Liver (tissue), 8 donors: ENCODE measurements at regions not wholly inside any gene's neighbourhood (a gene's known extent, or its start where the extent isn't known, plus 50 kb on each side); places are given as distances from the start of the nearest gene placed in this dataset.

Experiments used
- DNase-seq: peaks from one replicate; pipeline ENCODE4 v3.0.0-alpha.2; 2017; ENCODE audit warnings: low spot score
- H3K27ac ChIP-seq, 2 donors: one replicate each; pipeline ENCODE4 v1.7.0; 2013; ENCODE audit warnings: inconsistent platforms in 2 of 2, low read length in 2 of 2, control low read depth in 1 of 2, low read depth in 1 of 2, mild to moderate bottlenecking in 1 of 2
- H3K27me3 ChIP-seq, 4 donors: one replicate each; pipeline versions ENCODE4 v1.6.1 to v1.7.0; 2013; ENCODE audit warnings: low read length in 3 of 4, inconsistent platforms in 1 of 4, mild to moderate bottlenecking in 1 of 4, moderate library complexity in 1 of 4; ENCODE audit not compliant: control insufficient read depth in 4 of 4, insufficient read depth in 4 of 4
- H3K36me3 ChIP-seq, 4 donors: one replicate each; pipeline versions ENCODE4 v1.6.1 to v1.7.0; 2013; ENCODE audit warnings: low read length in 3 of 4, mild to moderate bottlenecking in 3 of 4, low read depth in 1 of 4, moderate library complexity in 1 of 4; ENCODE audit not compliant: control insufficient read depth in 4 of 4, insufficient read depth in 3 of 4
- H3K4me1 ChIP-seq, 4 donors: one replicate each; pipeline versions ENCODE4 v1.6.1 to v1.7.0; 2013; ENCODE audit warnings: low read length in 3 of 4, mild to moderate bottlenecking in 3 of 4, moderate library complexity in 1 of 4; ENCODE audit not compliant: control insufficient read depth in 4 of 4, insufficient read depth in 4 of 4
- H3K4me3 ChIP-seq, 3 donors: one replicate each; pipeline versions ENCODE4 v1.6.1 to v1.7.0; 2013; ENCODE audit warnings: low read length in 3 of 3, control low read depth in 1 of 3, low read depth in 1 of 3, mild to moderate bottlenecking in 1 of 3
- H3K9ac ChIP-seq, 2 donors: one replicate each; pipeline ENCODE4 v1.7.0; 2013; ENCODE audit warnings: low read length in 2 of 2, mild to moderate bottlenecking in 2 of 2, moderate library complexity in 2 of 2, control low read depth in 1 of 2, low read depth in 1 of 2
- H3K9me3 ChIP-seq, 4 donors: one replicate each; pipeline versions ENCODE4 v1.6.1 to v1.7.0; 2013; ENCODE audit warnings: low read length in 3 of 4; ENCODE audit not compliant: control insufficient read depth in 4 of 4
- CTCF ChIP-seq: fragments of 150-350 bp; IDR thresholded peaks from 2 replicates; pipeline ENCODE4 v1.5.1; 2017; ENCODE audit warnings: improper control_type of control experiment, low read depth, low read length; ENCODE audit not compliant: missing input control
- EGR1 ChIP-seq, 2 donors: IDR thresholded peaks; 2 replicates each; pipeline ENCODE4 v1.6.1; 2016 to 2018; ENCODE audit warnings: antibody characterized with exemption in 2 of 2, low read depth in 2 of 2
- FOXA1 ChIP-seq: IDR thresholded peaks from 2 replicates; pipeline ENCODE4 v1.6.1; 2016; ENCODE audit warnings: antibody characterized with exemption
- FOXA2 ChIP-seq: IDR thresholded peaks from 2 replicates; pipeline ENCODE4 v1.6.1; 2016; ENCODE audit warnings: antibody characterized with exemption
- GABPA ChIP-seq, 2 donors: IDR thresholded peaks in 1 of 2; conservative IDR thresholded peaks in 1 of 2; 2 replicates each; pipeline ENCODE4 v1.6.1; 2016; ENCODE audit warnings: antibody characterized with exemption in 2 of 2, mild to moderate bottlenecking in 1 of 2, moderate library complexity in 1 of 2
- HNF4A ChIP-seq, 2 donors: conservative IDR thresholded peaks; 2 replicates each; pipeline ENCODE4 v1.6.1; 2016; ENCODE audit warnings: antibody characterized with exemption in 2 of 2, mild to moderate bottlenecking in 2 of 2
- JUND ChIP-seq, 2 donors: IDR thresholded peaks; 2 replicates each; pipeline ENCODE4 v1.6.1; 2016; ENCODE audit warnings: antibody characterized with exemption in 2 of 2
- MAX ChIP-seq: IDR thresholded peaks from 2 replicates; pipeline ENCODE4 v1.6.1; 2016; ENCODE audit warnings: antibody characterized with exemption
- NR2F2 ChIP-seq: IDR thresholded peaks from 2 replicates; pipeline ENCODE4 v1.6.1; 2016; ENCODE audit warnings: antibody characterized with exemption
- RAD21 ChIP-seq, 2 donors: IDR thresholded peaks; 2 replicates each; pipeline ENCODE4 v1.6.1; 2016; ENCODE audit warnings: antibody characterized with exemption in 2 of 2, mild to moderate bottlenecking in 2 of 2
- RXRA ChIP-seq, 2 donors: IDR thresholded peaks; 2 replicates each; pipeline ENCODE4 v1.6.1; 2017 to 2018; ENCODE audit warnings: antibody characterized with exemption in 2 of 2, mild to moderate bottlenecking in 1 of 2
- SP1 ChIP-seq: IDR thresholded peaks from 2 replicates; pipeline ENCODE4 v1.6.1; 2018; ENCODE audit warnings: antibody characterized with exemption, mild to moderate bottlenecking
- TAF1 ChIP-seq: conservative IDR thresholded peaks from 2 replicates; pipeline ENCODE4 v1.6.1; 2016; ENCODE audit warnings: antibody characterized with exemption, mild to moderate bottlenecking
- YY1 ChIP-seq: IDR thresholded peaks from 2 replicates; pipeline ENCODE4 v1.6.1; 2016; ENCODE audit warnings: antibody characterized with exemption, mild to moderate bottlenecking
- ZBTB33 ChIP-seq: IDR thresholded peaks from 2 replicates; pipeline ENCODE4 v1.6.1; 2016; ENCODE audit warnings: antibody characterized with exemption
- WGBS: extraction: QIAGEN DNeasy Blood & Tissue Kit; methylation state at CpG from one replicate; pipeline ENCODE4 v1.1.7; 2013; 5-methylcytosine and 5-hydroxymethylcytosine counted together
- TF ChIP-seq, protein P1 (sequence below): IDR thresholded peaks from 2 replicates; pipeline ENCODE4 v1.6.1; 2016; ENCODE audit warnings: antibody characterized with exemption
- TF ChIP-seq, protein P2 (sequence below): IDR thresholded peaks from 2 replicates; pipeline ENCODE4 v1.6.1; 2016; ENCODE audit warnings: antibody characterized with exemption, mild to moderate bottlenecking
- donor health status: healthy.
- donor health status: healthy.
- donor health status: healthy.
- donor health status: healthy.
- donor health status: healthy.

GRCh38 chr9:82721593-82721992 is 341.3 kb downstream of the RASEF start:
- Histone ChIP-seq H3K36me3 (no peaks in the 10 kb centered on the region), H3K27me3 (no peaks in the 10 kb centered on the region), H3K27ac (no peak overlapping the region), H3K9me3 (no peaks in the 10 kb centered on the region), H3K4me3 (no peak overlapping the region), H3K9ac (no peak overlapping the region), H3K4me1 (no peaks in the 10 kb centered on the region)
- 24% methylated on average over 1 of the region's 1 CpG for WGBS
- TF ChIP-seq NR2F2 (no peak), FOXA2 (no peak), TAF1 (no peak), ZBTB33 (no peak), YY1 (no peak), GABPA (IDR thresholded peaks at IDR 0.05 in 1 of 2, conservative IDR thresholded peaks at IDR 0.05 in 1 of 2) (no peak), RAD21 (IDR thresholded peaks at IDR 0.05) (no peak), SP1 (no peak), FOXA1 (no peak)
- TF ChIP-seq, protein P1, sequence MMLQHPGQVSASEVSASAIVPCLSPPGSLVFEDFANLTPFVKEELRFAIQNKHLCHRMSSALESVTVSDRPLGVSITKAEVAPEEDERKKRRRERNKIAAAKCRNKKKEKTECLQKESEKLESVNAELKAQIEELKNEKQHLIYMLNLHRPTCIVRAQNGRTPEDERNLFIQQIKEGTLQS: no peak
- TF ChIP-seq, protein P2, sequence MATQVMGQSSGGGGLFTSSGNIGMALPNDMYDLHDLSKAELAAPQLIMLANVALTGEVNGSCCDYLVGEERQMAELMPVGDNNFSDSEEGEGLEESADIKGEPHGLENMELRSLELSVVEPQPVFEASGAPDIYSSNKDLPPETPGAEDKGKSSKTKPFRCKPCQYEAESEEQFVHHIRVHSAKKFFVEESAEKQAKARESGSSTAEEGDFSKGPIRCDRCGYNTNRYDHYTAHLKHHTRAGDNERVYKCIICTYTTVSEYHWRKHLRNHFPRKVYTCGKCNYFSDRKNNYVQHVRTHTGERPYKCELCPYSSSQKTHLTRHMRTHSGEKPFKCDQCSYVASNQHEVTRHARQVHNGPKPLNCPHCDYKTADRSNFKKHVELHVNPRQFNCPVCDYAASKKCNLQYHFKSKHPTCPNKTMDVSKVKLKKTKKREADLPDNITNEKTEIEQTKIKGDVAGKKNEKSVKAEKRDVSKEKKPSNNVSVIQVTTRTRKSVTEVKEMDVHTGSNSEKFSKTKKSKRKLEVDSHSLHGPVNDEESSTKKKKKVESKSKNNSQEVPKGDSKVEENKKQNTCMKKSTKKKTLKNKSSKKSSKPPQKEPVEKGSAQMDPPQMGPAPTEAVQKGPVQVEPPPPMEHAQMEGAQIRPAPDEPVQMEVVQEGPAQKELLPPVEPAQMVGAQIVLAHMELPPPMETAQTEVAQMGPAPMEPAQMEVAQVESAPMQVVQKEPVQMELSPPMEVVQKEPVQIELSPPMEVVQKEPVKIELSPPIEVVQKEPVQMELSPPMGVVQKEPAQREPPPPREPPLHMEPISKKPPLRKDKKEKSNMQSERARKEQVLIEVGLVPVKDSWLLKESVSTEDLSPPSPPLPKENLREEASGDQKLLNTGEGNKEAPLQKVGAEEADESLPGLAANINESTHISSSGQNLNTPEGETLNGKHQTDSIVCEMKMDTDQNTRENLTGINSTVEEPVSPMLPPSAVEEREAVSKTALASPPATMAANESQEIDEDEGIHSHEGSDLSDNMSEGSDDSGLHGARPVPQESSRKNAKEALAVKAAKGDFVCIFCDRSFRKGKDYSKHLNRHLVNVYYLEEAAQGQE: no peak
- DNase-seq: no peak

DNA sequence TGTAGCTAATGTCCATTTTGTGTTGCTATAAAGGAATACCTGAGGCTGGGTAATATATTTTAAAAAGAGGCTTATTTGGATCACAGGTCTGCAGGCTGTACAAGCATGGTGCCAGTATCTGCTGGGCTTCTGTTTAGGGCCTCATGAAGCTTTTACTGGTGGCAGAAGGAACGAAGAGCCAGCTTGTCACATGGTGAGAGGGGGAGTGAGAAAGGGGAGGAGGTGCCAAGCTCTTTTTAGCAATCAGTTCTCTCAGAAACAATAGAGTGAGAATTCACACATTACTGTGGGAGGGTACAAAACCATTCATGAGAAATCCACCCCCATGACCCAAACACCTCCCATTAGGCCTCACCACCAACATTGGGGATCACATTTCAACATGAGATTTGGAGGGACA is 340.9 kb downstream of the RASEF start:
- Histone ChIP-seq H3K36me3 (no peaks in the 10 kb centered on the region), H3K9me3 (no peaks in the 10 kb centered on the region), H3K27ac (no peak overlapping the region), H3K9ac (no peak overlapping the region), H3K27me3 (no peaks in the 10 kb centered on the region), H3K4me1 (no peaks in the 10 kb centered on the region), H3K4me3 (no peak overlapping the region)
- WGBS: 73% methylated on average over 1 of the region's 1 CpG
- TF ChIP-seq EGR1 (IDR thresholded peaks at IDR 0.05; ENCODE audit: low read depth in 2 of 2) (no peak), CTCF (no peak), SP1 (no peak), NR2F2 (no peak), ZBTB33 (no peak), GABPA (IDR thresholded peaks at IDR 0.05 in 1 of 2, conservative IDR thresholded peaks at IDR 0.05 in 1 of 2) (no peak), RXRA (IDR thresholded peaks at IDR 0.05) (no peak), FOXA2 (no peak), RAD21 (IDR thresholded peaks at IDR 0.05) (no peak), MAX (no peak), TAF1 (no peak), JUND (IDR thresholded peaks at IDR 0.05) (no peak), HNF4A (conservative IDR thresholded peaks at IDR 0.05) (no peak)
- TF ChIP-seq, protein P2: no peak
- DNase-seq: no peak
